Left lung (tissue), 4 donors: ENCODE measurements at regions not wholly inside any gene's neighbourhood (a gene's known extent, or its start where the extent isn't known, plus 50 kb on each side); places are given as distances from the start of the nearest gene placed in this dataset.

ENCODE experiments used
- ATAC-seq: fragments of 200-7000 bp; cut with Tn5 transposase; one replicate; pipeline ENCODE4 v1.9.1; 2020; ENCODE audit warnings: moderate library complexity
- DNase-seq, 4 donors: peaks; one replicate each; pipeline ENCODE4 v3.0.0-alpha.2; 2013 to 2020
- H3K27ac ChIP-seq, 2 donors: fragments of 200-600 bp; sonication (generic) in 1 of 2; one replicate each; pipeline versions ENCODE4 v1.5.0 to v1.8.0; 2020 to 2021
- H3K27me3 ChIP-seq, 2 donors: fragments of 200-600 bp; sonication (generic) in 1 of 2; one replicate each; pipeline versions ENCODE4 v1.5.0 to v1.8.0; 2020 to 2021
- H3K36me3 ChIP-seq, 2 donors: fragments of 200-600 bp; sonication (generic) in 1 of 2; one replicate each; pipeline versions ENCODE4 v1.5.0 to v1.8.0; 2020 to 2021
- H3K4me1 ChIP-seq, 2 donors: fragments of 200-600 bp; one replicate each; pipeline ENCODE4 v1.8.0; 2021
- H3K4me3 ChIP-seq, 2 donors: fragments of 200-600 bp; sonication (generic) in 1 of 2; one replicate each; pipeline versions ENCODE4 v1.5.0 to v1.8.0; 2020 to 2021; ENCODE audit warnings: mild to moderate bottlenecking in 1 of 2
- H3K9me3 ChIP-seq, 2 donors: fragments of 200-600 bp; sonication (generic) in 1 of 2; one replicate each; pipeline versions ENCODE4 v1.5.0 to v1.8.0; 2020 to 2021
- CTCF ChIP-seq, 2 donors: fragments of 200-600 bp; sonication (generic) in 1 of 2; IDR thresholded peaks; one replicate each; pipeline versions ENCODE4 v1.5.0 to v1.8.0; 2021; ENCODE audit warnings: antibody characterized with exemption in 2 of 2
- intact Hi-C, 2 donors: fragments of 100-400 bp; cut with DNase I; formaldehyde crosslinking; loops; one replicate each; pipeline versions ENCODE4 v1.11.2 to v1.14.2; 2022
- donor health status: DM: no; HTN: yes; CAD: no.
- donor health status: DM: no; HTN: no; CAD: no.

DNA sequence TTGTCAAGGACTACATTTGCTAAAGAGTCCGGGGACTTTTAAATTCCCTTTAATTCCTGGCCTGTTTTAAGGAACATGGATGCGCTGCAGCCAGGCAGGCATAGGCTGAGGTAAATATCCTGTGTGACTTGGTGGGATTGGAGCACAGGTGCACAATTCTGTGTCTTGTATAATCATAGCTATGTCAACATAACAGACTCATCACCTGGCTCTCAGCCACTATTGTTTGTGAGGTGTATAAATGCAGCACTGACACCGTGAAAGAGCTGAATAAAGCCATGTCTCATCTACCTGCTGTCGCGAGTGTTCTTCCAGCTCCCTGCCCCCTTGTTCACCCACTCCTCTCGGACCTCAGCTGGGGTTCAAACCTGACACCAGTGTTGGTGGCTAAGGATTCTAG lies 109.7 kb downstream of the MFSD1 start:
- Histone ChIP-seq H3K4me1 (no peaks in the 10 kb centered on the region), H3K27ac (no peak overlapping the region), H3K4me3 (no peak overlapping the region), H3K27me3 (no peaks in the 10 kb centered on the region), H3K9me3 (no peaks in the 10 kb centered on the region), H3K36me3 (no peaks in the 10 kb centered on the region)
- ATAC-seq: no peak
- TF ChIP-seq CTCF (IDR thresholded peaks at IDR 0.05): no peak
- DNase-seq: no peak
- intact Hi-C loops: no loop called here

DNA sequence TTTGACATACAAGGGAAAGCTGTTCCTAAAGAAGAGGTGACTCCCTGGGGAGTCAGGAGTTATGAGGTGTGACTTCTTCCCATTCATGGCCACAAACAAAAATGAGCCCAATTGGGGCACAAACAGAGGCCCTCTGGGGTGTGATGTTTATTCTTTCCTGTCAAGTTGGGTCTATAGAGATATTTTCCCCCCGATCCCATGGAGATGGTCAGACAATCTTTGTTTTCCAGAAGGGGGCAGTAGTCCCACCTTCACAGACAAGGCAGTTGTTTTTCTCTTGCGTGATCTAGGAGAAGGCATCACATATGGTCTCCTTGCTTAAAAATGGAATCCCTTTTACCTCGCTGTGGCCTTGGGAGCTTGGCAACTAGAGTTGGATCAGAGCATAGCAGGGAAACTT lies 110.3 kb downstream of the MFSD1 start:
- ATAC-seq (no peak), DNase-seq (no peak)
- TF ChIP-seq CTCF (IDR thresholded peaks at IDR 0.05): no peak
- H3K4me1 ChIP-seq: no peaks in the 10 kb centered on the region
- no peak overlapping the region for H3K27ac ChIP-seq
- H3K36me3 ChIP-seq: no peaks in the 10 kb centered on the region
- H3K9me3 ChIP-seq: no peaks in the 10 kb centered on the region
- no peak overlapping the region for H3K4me3 ChIP-seq
- intact Hi-C loops: no loop called here
- H3K27me3 ChIP-seq: no peaks in the 10 kb centered on the region

- Histone ChIP-seq H3K36me3 (no peaks in the 10 kb centered on the region), H3K27ac (no peak overlapping the region), H3K4me3 (no peak overlapping the region), H3K9me3 (no peaks in the 10 kb centered on the region), H3K27me3 (no peaks in the 10 kb centered on the region), H3K4me1 (no peaks in the 10 kb centered on the region)
- no peak for TF ChIP-seq CTCF (IDR thresholded peaks at IDR 0.05)
- intact Hi-C loops: no loop called here
- ATAC-seq (no peak), DNase-seq (no peak)
Observed at GRCh38 chr3:158912621-158913020, 110.8 kb downstream of the MFSD1 start.

GRCh38 chr3:158916111-158916510 lies 114.3 kb downstream of the MFSD1 start:
- ATAC-seq: no peak
- no peak for DNase-seq
- no peaks in the 10 kb centered on the region for H3K27me3 ChIP-seq
- no peak for TF ChIP-seq CTCF (IDR thresholded peaks at IDR 0.05)
- H3K9me3 ChIP-seq: no peaks in the 10 kb centered on the region
- intact Hi-C loops: no loop called here
- H3K4me3 ChIP-seq: no peak overlapping the region
- H3K27ac ChIP-seq: no peak overlapping the region
- H3K4me1 ChIP-seq: no peaks in the 10 kb centered on the region
- H3K36me3 ChIP-seq: no peaks in the 10 kb centered on the region

DNA sequence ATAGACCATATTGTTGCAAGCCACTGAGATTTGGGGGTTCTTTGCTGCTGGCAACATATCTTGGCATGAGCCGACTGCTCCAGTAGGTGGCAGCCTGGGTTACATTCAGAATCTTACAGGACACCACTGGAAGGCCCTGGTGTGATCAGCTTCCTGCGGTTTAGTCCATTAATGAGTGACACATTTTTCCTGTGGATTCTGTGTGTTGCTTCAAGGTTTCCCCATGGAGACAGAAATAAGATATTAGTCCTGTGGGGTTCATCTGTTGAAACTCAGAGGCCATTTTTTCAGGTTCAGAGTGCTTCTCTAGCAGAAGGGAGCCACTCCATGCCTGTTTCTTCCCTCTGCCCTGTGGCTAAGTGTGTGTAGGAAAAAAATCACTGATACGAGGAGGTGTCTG lies 116.2 kb downstream of the MFSD1 start:
- peak; percentile 33 to 48 for TF ChIP-seq CTCF (IDR thresholded peaks at IDR 0.05)
- DNase-seq (peak in 1 of 4 donors; percentile 34), ATAC-seq (peak; percentile 79)
- intact Hi-C loops: no loop called here
- Histone ChIP-seq H3K27me3 (no peaks in the 10 kb centered on the region), H3K9me3 (no peaks in the 10 kb centered on the region), H3K4me3 (no peak overlapping the region), H3K36me3 (no peaks in the 10 kb centered on the region), H3K4me1 (no peaks in the 10 kb centered on the region), H3K27ac (no peak overlapping the region)
